IMR-90 (cell line): ENCODE measurements at regions not wholly inside any gene's neighbourhood (a gene's known extent, or its start where the extent isn't known, plus 50 kb on each side); places are given as distances from the start of the nearest gene placed in this dataset.

Source experiments
- ATAC-seq: fragments of 200-7000 bp; cut with Tn5 transposase; 2 replicates; pipeline ENCODE4 v1.9.1; 2020; ENCODE audit warnings: low read depth, mild to moderate bottlenecking, moderate library complexity
- BruUV-seq: library from RNA; stranded (reverse); fragments of 400-500 nt; replicated peaks from 2 replicates; lab custom pipeline; 2021; lab: Mats Ljungman, UMichigan
- CTCF ChIA-PET: fragments of 300-600 bp; formaldehyde crosslinking; extraction: SDS; loops from one replicate; lab custom pipeline; 2021; ENCODE audit warnings: antibody characterized with exemption; lab: Yijun Ruan, JAX
- POLR2A ChIA-PET: fragments of 300-600 bp; sonication (Branson Sonifier 250); formaldehyde crosslinking; loops from one replicate; lab custom pipeline; 2022; ENCODE audit warnings: antibody characterized with exemption; ENCODE audit not compliant: unreplicated experiment; lab: Charles Lee
- DNase-seq: peaks from one replicate; pipeline ENCODE4 v3.0.0; 2013
- H2AFZ ChIP-seq: replicated peaks from 2 replicates; pipeline ENCODE3; 2013; ENCODE audit warnings: low read length, mild to moderate bottlenecking; ENCODE audit not compliant: poor library complexity
- H2AK5ac ChIP-seq: 2 replicates; pipeline ENCODE4 v1.6.1; 2013; ENCODE audit warnings: low read depth, low read length, inconsistent platforms
- H2AK9ac ChIP-seq: replicated peaks from 2 replicates; pipeline ENCODE3; 2013; ENCODE audit warnings: mild to moderate bottlenecking, low read depth, low read length, moderate library complexity; ENCODE audit not compliant: poor library complexity
- H2BK120ac ChIP-seq: 2 replicates; pipeline ENCODE4 v1.6.1; 2013; ENCODE audit warnings: low read depth, low read length, inconsistent platforms
- H2BK15ac ChIP-seq: 3 replicates; pipeline ENCODE4 v1.6.1; 2013; ENCODE audit warnings: low read depth, low read length, inconsistent platforms
- H2BK20ac ChIP-seq: 2 replicates; pipeline ENCODE4 v1.6.1; 2013; ENCODE audit warnings: low read depth, mild to moderate bottlenecking, inconsistent platforms, low read length, moderate library complexity
- H2BK5ac ChIP-seq: 2 replicates; pipeline ENCODE4 v1.6.1; 2013; ENCODE audit warnings: mild to moderate bottlenecking, low read depth, low read length, inconsistent platforms; ENCODE audit not compliant: poor library complexity, severe bottlenecking
- H3K14ac ChIP-seq: replicated peaks from 2 replicates; pipeline ENCODE4 v1.6.1; 2013; ENCODE audit warnings: low read depth, low read length, inconsistent platforms
- H3K18ac ChIP-seq: 2 replicates; pipeline ENCODE4 v1.6.1; 2013; ENCODE audit warnings: low read depth, low read length, control low read depth
- H3K23ac ChIP-seq: 2 replicates; pipeline ENCODE4 v1.6.1; 2013; ENCODE audit warnings: low read depth, low read length, inconsistent platforms
- H3K27ac ChIP-seq: 2 replicates; pipeline ENCODE4 v1.5.1; 2013; ENCODE audit warnings: mild to moderate bottlenecking, control low read depth, low read length; ENCODE audit not compliant: insufficient read depth
- H3K27me3 ChIP-seq: 2 replicates; pipeline ENCODE4 v1.6.1; 2013; ENCODE audit warnings: low read length; ENCODE audit not compliant: control insufficient read depth, insufficient read depth
- H3K36me3 ChIP-seq: 2 replicates; pipeline ENCODE4 v1.6.1; 2013; ENCODE audit warnings: low read length, mixed read lengths; ENCODE audit not compliant: control insufficient read depth, insufficient read depth
- H3K4ac ChIP-seq: 2 replicates; pipeline ENCODE4 v1.6.1; 2013; ENCODE audit warnings: low read depth, low read length, inconsistent platforms
- H3K4me1 ChIP-seq: 2 replicates; pipeline ENCODE4 v1.6.1; 2013; ENCODE audit warnings: low read length, mixed read lengths; ENCODE audit not compliant: control insufficient read depth, insufficient read depth
- H3K4me2 ChIP-seq: 2 replicates; pipeline ENCODE4 v1.6.1; 2013; ENCODE audit warnings: low read depth, mild to moderate bottlenecking, control low read depth, low read length, moderate library complexity
- H3K4me3 ChIP-seq: 2 replicates; pipeline ENCODE4 v1.5.1; 2013; ENCODE audit warnings: low read depth, mild to moderate bottlenecking, control low read depth, low read length, moderate library complexity; ENCODE audit not compliant: insufficient read depth
- H3K56ac ChIP-seq: 2 replicates; pipeline ENCODE4 v1.6.1; 2013; ENCODE audit warnings: low read length, inconsistent platforms; ENCODE audit not compliant: insufficient read depth; ENCODE audit errors: extremely low read depth
- H3K79me1 ChIP-seq, 2 experiments: 2 replicates each; pipeline ENCODE4 v1.6.1; 2013; ENCODE audit warnings: low read length in 2 of 2, inconsistent platforms in 1 of 2, low read depth in 1 of 2
- H3K9ac ChIP-seq: 2 replicates; pipeline ENCODE4 v1.6.1; 2013; ENCODE audit warnings: low read depth, low read length, control low read depth
- H3K9me1 ChIP-seq: 2 replicates; pipeline ENCODE4 v1.6.1; 2013; ENCODE audit warnings: low read length, inconsistent platforms; ENCODE audit not compliant: insufficient read depth
- H3K9me3 ChIP-seq: 2 replicates; pipeline ENCODE4 v1.6.1; 2013; ENCODE audit warnings: low read length; ENCODE audit not compliant: control insufficient read depth, insufficient read depth
- H4K20me1 ChIP-seq: 2 replicates; pipeline ENCODE4 v1.6.1; 2013; ENCODE audit warnings: low read length, inconsistent platforms; ENCODE audit not compliant: insufficient read depth
- H4K5ac ChIP-seq: 2 replicates; pipeline ENCODE4 v1.6.1; 2013; ENCODE audit warnings: mild to moderate bottlenecking, low read depth, low read length, control low read depth
- H4K8ac ChIP-seq, 2 experiments: 2 replicates each; pipeline ENCODE4 v1.6.1; 2013; ENCODE audit warnings: low read depth in 2 of 2, low read length in 2 of 2, control low read depth in 1 of 2, inconsistent platforms in 1 of 2
- H4K91ac ChIP-seq: 2 replicates; pipeline ENCODE4 v1.6.1; 2013; ENCODE audit warnings: low read depth, low read length, inconsistent platforms; ENCODE audit not compliant: insufficient read depth
- BHLHE40 ChIP-seq: fragments of 150-350 bp; IDR thresholded peaks from 2 replicates; pipeline ENCODE4 v1.6.1; 2016; ENCODE audit warnings: mild to moderate bottlenecking, low read depth, low read length
- CEBPB ChIP-seq: IDR thresholded peaks from 2 replicates; pipeline ENCODE4 v1.6.1; 2012; ENCODE audit warnings: low read depth, low read length, improper control_type of control experiment
- CHD1 ChIP-seq: IDR thresholded peaks from 2 replicates; pipeline ENCODE4 v1.6.1; 2012; ENCODE audit warnings: low read depth, low read length, improper control_type of control experiment
- FOS ChIP-seq: fragments of 150-350 bp; IDR thresholded peaks from 2 replicates; pipeline ENCODE4 v1.6.1; 2016; ENCODE audit warnings: low read depth, low read length
- MAFK ChIP-seq: IDR thresholded peaks from 2 replicates; pipeline ENCODE4 v1.6.1; 2012; ENCODE audit warnings: low read depth, low read length, improper control_type of control experiment
- MAZ ChIP-seq: IDR thresholded peaks from 2 replicates; pipeline ENCODE4 v1.6.1; 2012; ENCODE audit warnings: low read depth, mild to moderate bottlenecking, low read length, improper control_type of control experiment, moderate library complexity, borderline replicate concordance
- MXI1 ChIP-seq: IDR thresholded peaks from 2 replicates; pipeline ENCODE4 v1.6.1; 2012; ENCODE audit warnings: low read depth, mild to moderate bottlenecking, low read length, moderate library complexity, borderline replicate concordance
- NFE2L2 ChIP-seq: fragments of 150-350 bp; IDR thresholded peaks from 2 replicates; pipeline ENCODE4 v1.6.1; 2016; ENCODE audit warnings: low read depth, mild to moderate bottlenecking, low read length
- POLR2A ChIP-seq: IDR thresholded peaks from 2 replicates; pipeline ENCODE4 v1.6.1; 2012; ENCODE audit warnings: mild to moderate bottlenecking, low read depth, low read length
- RAD21 ChIP-seq: IDR thresholded peaks from 2 replicates; pipeline ENCODE4 v1.6.1; 2012; ENCODE audit warnings: low read length, improper control_type of control experiment
- RCOR1 ChIP-seq: IDR thresholded peaks from 2 replicates; pipeline ENCODE4 v1.6.1; 2012; ENCODE audit warnings: mild to moderate bottlenecking, low read length, improper control_type of control experiment; ENCODE audit not compliant: insufficient replicate concordance
- RFX5 ChIP-seq: IDR thresholded peaks from 2 replicates; pipeline ENCODE4 v1.8.0; 2012; ENCODE audit warnings: low read depth, mild to moderate bottlenecking, low read length, moderate library complexity
- SMC3 ChIP-seq: fragments of 150-350 bp; IDR thresholded peaks from 2 replicates; pipeline ENCODE4 v1.6.1; 2016; ENCODE audit warnings: low read depth, mild to moderate bottlenecking, antibody characterized with exemption, low read length, moderate library complexity
- whole genome bisulfite sequencing, 2 experiments: methylation state at CpG; one replicate each; pipeline versions ENCODE4 v1.1.5 to v1.1.7; 2013; ENCODE audit warnings: missing lambda C conversion rate in 2 of 2; ENCODE audit not compliant: insufficient read length in 1 of 2; ENCODE audit errors: extremely low coverage in 2 of 2; 5-methylcytosine and 5-hydroxymethylcytosine counted together
- dilution Hi-C: fragments of 300-500 bp; cut with HindIII; formaldehyde crosslinking; loops from one replicate; pipeline ENCODE4 v1.14.3; 2018; ENCODE audit warnings: low sequenced_read_pairs; ENCODE audit not compliant: unreplicated experiment
- in situ Hi-C: fragments of 300-500 bp; cut with MboI; formaldehyde crosslinking; loops from 3 replicates; pipeline ENCODE4 v1.14.3; 2019; ENCODE audit warnings: low sequenced_read_pairs, inconsistent platforms, mixed read lengths
- intact Hi-C: fragments of 100-400 bp; cut with micrococcal nuclease; formaldehyde crosslinking; loops from 2 replicates; pipeline ENCODE4 v1.10.0; 2022
- TF ChIP-seq, protein P1 (sequence below): fragments of 150-350 bp; IDR thresholded peaks from 2 replicates; pipeline ENCODE4 v1.6.1; 2016; ENCODE audit warnings: low read depth, mild to moderate bottlenecking, low read length, moderate library complexity, borderline replicate concordance
- TF ChIP-seq, protein P2 (sequence below): fragments of 150-350 bp; IDR thresholded peaks from 2 replicates; pipeline ENCODE4 v1.6.1; 2017; ENCODE audit warnings: mild to moderate bottlenecking, antibody characterized with exemption, low read length, low read depth
- TF ChIP-seq, protein P3 (sequence below): conservative IDR thresholded peaks from 2 replicates; pipeline ENCODE4 v1.5.1; 2012; ENCODE audit warnings: mild to moderate bottlenecking, low read depth, low read length, improper control_type of control experiment

DNA sequence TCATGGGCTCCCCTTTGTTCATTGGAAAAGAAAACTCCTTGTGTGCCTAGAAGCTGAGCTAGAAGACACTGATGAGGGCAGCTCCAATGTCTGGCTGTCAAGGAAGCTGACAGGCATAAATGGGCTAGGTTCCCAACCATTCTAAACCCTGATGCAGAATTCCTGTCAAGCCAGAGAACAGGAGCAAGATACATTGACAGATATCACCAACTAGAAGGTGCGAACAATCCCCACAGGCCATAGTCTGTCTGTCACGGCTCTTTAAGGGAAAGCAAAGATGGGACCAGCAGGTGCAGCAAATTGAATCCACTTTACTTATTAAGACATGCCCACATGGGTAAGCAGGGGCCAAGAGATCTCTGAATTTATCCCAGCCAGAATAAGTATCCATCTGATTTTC, 617.9 kb upstream of the POT1 start:
- no peak overlapping the region for H3K56ac ChIP-seq
- ChIA-PET POLR2A (no interaction called here), CTCF (interaction anchor here (0.9 kb wide), 1 partner anchor 12 kb away, joined by 3 read pairs; no protein-coding TSS in a partner anchor)
- BruUV-seq: no TSS peak
- WGBS, 2 experiments: 100% methylated on average over 1 of the region's 2 CpGs; no CpG with 5 or more reads in 1 of the 2 experiments
- no peak overlapping the region for H2AK9ac ChIP-seq
- no peak overlapping the region for H2BK5ac ChIP-seq
- no peak overlapping the region for H3K18ac ChIP-seq
- ATAC-seq (no peak), DNase-seq (no peak)
- H3K9ac ChIP-seq: no peak overlapping the region
- no peak overlapping the region for H2BK15ac ChIP-seq
- no peak overlapping the region for H2AFZ ChIP-seq
- H3K79me1 ChIP-seq: no peaks in the 10 kb centered on the region
- no peak overlapping the region for H2BK120ac ChIP-seq
- H3K4ac ChIP-seq: no peak overlapping the region
- TF ChIP-seq MAFK: no peak
- TF ChIP-seq BHLHE40: no peak
- no peak for TF ChIP-seq CEBPB
- TF ChIP-seq MXI1: no peak
- TF ChIP-seq, protein P1, sequence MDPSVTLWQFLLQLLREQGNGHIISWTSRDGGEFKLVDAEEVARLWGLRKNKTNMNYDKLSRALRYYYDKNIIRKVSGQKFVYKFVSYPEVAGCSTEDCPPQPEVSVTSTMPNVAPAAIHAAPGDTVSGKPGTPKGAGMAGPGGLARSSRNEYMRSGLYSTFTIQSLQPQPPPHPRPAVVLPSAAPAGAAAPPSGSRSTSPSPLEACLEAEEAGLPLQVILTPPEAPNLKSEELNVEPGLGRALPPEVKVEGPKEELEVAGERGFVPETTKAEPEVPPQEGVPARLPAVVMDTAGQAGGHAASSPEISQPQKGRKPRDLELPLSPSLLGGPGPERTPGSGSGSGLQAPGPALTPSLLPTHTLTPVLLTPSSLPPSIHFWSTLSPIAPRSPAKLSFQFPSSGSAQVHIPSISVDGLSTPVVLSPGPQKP: no peak
- TF ChIP-seq, protein P2, sequence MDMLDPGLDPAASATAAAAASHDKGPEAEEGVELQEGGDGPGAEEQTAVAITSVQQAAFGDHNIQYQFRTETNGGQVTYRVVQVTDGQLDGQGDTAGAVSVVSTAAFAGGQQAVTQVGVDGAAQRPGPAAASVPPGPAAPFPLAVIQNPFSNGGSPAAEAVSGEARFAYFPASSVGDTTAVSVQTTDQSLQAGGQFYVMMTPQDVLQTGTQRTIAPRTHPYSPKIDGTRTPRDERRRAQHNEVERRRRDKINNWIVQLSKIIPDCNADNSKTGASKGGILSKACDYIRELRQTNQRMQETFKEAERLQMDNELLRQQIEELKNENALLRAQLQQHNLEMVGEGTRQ: no peak
- TF ChIP-seq FOS: no peak
- no peak for TF ChIP-seq SMC3
- TF ChIP-seq RCOR1: no peak
- no peak for TF ChIP-seq POLR2A
- TF ChIP-seq, protein P3, sequence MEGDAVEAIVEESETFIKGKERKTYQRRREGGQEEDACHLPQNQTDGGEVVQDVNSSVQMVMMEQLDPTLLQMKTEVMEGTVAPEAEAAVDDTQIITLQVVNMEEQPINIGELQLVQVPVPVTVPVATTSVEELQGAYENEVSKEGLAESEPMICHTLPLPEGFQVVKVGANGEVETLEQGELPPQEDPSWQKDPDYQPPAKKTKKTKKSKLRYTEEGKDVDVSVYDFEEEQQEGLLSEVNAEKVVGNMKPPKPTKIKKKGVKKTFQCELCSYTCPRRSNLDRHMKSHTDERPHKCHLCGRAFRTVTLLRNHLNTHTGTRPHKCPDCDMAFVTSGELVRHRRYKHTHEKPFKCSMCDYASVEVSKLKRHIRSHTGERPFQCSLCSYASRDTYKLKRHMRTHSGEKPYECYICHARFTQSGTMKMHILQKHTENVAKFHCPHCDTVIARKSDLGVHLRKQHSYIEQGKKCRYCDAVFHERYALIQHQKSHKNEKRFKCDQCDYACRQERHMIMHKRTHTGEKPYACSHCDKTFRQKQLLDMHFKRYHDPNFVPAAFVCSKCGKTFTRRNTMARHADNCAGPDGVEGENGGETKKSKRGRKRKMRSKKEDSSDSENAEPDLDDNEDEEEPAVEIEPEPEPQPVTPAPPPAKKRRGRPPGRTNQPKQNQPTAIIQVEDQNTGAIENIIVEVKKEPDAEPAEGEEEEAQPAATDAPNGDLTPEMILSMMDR: no peak
- no peak for TF ChIP-seq RFX5
- no peak for TF ChIP-seq MAZ
- TF ChIP-seq RAD21: no peak
- TF ChIP-seq CHD1: no peak
- no peak for TF ChIP-seq NFE2L2
- peaks cover 5% of the 10 kb centered on the region; the same call in 1 of the 2 replicates for H3K9me3 ChIP-seq
- in situ Hi-C loops: no loop called here
- H3K27ac ChIP-seq: no peak overlapping the region
- H4K8ac ChIP-seq: no peak overlapping the region
- no peak overlapping the region for H3K4me2 ChIP-seq
- H3K36me3 ChIP-seq: no peaks in the 10 kb centered on the region
- H3K9me1 ChIP-seq: no peaks in the 10 kb centered on the region
- H3K4me1 ChIP-seq: no peaks in the 10 kb centered on the region
- no peak overlapping the region for H4K5ac ChIP-seq
- dilution Hi-C loops: no loop called here
- no peak overlapping the region for H3K4me3 ChIP-seq
- H4K91ac ChIP-seq: no peak overlapping the region
- no peak overlapping the region for H3K14ac ChIP-seq
- H3K23ac ChIP-seq: no peak overlapping the region
- no peaks in the 10 kb centered on the region for H3K27me3 ChIP-seq
- H2AK5ac ChIP-seq: no peak overlapping the region
- intact Hi-C loops: no loop called here
- H2BK20ac ChIP-seq: no peak overlapping the region
- no peaks in the 10 kb centered on the region for H4K20me1 ChIP-seq
